ENCODE measurements at regions not wholly inside any gene's neighbourhood (a gene's known extent, or its start where the extent isn't known, plus 50 kb on each side); places are given as distances from the start of the nearest gene placed in this dataset.
"Not testable (repeated sequence)": the region's sequence is repeated elsewhere in the genome, so short reads cannot be mapped to it uniquely, and the experiment has no call there.

DNA sequence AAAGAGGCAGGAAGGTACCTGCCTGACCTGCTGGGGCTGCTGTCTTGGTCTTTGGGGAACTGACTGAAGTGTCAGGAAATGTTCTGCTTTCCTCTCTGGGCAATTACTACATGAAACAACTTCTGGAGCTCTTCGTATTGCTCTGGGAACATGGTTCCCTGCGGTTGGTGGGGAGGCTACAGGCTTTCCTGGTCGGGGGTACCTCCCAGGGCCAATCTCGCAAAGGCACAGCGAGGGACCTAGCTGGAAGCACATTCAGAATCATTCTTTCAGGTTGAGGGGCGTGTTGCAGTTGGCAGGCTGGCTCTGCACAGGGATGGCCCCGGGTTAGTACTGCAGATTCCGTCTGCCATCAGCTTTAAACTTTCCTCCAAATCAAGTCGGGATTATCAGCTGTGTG, 88.9 kb upstream of the RANBP3L start:
- DNase-seq (ENCODE audit: low read depth): no peak

- DNase-seq (ENCODE audit: low read depth): no peak
These were observed 90.5 kb upstream of the RANBP3L start for GRCh38 chr5:36392186-36392585.

GRCh38 chr5:36392818-36393217, 91.1 kb upstream of the RANBP3L start:
- no peak for DNase-seq (ENCODE audit: low read depth)

DNA sequence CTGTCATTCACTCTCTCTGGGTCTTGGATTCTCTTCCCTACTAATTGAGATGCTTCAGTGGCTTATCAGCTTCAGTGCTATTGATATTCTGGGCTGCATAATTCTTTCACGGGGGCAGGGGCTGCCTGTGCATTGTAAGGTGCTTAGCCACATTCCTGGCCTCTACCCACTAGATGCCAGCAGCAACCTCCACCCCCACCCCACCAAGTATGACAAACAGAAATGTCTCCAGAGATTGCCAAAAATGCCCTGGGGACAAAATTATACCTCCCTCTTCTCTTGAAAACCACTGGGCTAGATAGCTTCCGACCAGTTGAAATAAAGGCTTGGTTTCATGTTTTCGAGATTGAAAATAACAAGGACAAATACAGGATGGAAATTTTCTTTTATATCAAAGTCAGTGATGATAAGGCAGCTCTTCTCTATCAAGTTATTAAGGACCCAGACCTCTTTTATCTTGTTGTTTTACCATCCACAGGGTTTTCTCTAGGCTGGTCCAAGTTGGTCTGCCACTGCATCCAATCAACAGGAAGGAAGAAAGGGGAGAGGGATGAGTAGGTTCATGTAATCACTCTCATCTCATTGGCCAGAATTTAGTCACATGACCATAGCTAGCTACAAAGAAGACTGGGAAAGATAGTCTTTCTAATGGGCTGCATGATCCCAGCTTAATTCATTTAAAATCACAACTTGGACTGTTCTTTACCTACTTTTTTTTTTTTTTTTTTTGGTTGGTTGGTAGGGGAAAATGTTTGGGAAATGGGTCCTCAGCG, 92.1 kb upstream of the RANBP3L start:
- DNase-seq (ENCODE audit: low read depth): no peak

- DNase-seq (ENCODE audit: low read depth): no peak
These were observed 93.6 kb upstream of the RANBP3L start for GRCh38 chr5:36395260-36395659.

- DNase-seq (ENCODE audit: low read depth): not testable (repeated sequence)
These were observed 94.2 kb upstream of the RANBP3L start for GRCh38 chr5:36395947-36396346.

- no peak for DNase-seq (ENCODE audit: low read depth)
These were observed 94.9 kb upstream of the RANBP3L start for GRCh38 chr5:36396640-36397039.

DNA sequence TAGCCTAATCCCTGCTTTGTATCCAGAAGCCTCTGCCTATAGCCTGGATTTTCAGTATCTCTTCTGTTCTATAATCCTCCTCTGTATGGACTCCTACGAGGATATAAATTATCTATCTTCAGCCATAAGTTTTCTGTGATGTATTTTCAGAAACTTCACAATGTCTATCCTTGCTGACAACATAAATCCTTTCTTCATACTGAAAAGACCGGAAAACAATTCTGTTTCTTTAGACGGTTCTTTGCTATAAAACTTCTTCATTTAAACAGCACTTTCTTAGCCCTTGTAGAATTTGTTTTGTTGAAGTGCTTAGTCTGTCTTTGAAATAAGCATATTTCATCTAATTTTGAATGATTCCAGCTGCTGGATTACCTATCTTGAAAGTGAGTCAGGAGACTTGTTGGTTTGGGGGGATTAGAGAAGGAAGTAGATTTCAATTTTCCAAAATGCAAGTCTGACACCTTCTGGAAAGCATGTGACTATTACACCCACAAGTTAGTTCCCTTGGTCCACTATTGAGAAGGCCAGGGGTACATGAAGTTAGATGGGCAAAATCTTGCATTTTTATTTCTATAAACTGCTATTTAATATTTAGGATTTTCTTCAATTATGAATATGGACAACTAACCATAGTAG, 96.3 kb upstream of the RANBP3L start:
- no peak for DNase-seq (ENCODE audit: low read depth)

- DNase-seq (ENCODE audit: low read depth): no peak
These were observed 100.8 kb upstream of the RANBP3L start for GRCh38 chr5:36402512-36402906.

DNA sequence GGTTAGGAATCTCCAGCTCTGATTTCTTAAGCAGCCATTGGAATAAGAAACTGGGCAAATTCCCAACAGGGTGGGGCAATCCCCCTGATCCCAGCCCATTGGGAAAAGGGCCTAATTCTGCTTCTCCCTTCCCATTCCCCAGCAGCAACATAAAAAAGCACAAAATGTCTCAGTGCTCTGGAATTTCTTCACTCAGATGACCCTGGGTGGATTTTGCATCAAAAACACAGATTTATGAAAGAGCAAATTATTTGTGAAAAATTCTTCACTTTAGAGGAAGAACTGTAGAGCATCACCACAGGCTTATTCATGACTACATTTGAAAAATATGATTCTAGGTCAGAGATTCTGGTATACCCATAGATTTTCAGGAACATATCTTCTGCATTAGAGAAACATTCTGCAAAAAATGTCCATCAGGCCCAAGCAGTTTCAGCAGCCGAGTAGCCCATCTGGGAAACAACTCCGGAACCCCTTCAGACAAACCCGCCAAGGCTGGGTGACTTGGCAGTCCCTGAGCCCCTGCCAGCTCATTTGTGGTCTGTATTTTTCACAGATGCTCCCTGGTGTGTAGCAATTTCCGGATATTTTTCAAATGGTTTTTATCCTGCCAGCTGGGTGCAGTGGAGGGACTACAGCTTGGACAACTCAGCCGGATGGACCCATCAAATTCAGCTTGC, 102.1 kb upstream of the RANBP3L start:
- DNase-seq (ENCODE audit: low read depth): no peak

DNA sequence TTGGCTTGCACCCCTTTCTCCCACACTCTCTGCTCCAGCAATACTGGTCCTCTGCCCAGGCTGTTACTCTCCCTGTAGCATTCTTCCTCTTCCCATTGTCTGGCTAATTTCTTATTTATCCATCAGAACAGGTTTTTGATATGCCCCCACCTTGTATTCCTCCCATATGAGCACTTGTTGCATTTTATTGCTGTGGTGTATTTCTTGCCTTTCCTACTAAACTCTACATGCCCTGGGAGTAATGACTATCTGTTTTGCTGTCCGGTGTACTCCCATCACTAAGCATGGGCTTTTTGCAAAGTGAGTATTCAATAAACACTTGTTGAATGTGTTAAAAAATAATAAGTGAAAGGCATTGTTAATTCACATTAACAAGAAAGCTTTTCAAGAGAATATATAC, 104.3 kb upstream of the RANBP3L start:
- DNase-seq (ENCODE audit: low read depth): no peak

GRCh38 chr5:36407396-36407795, 105.7 kb upstream of the RANBP3L start:
- no peak for DNase-seq (ENCODE audit: low read depth)

DNA sequence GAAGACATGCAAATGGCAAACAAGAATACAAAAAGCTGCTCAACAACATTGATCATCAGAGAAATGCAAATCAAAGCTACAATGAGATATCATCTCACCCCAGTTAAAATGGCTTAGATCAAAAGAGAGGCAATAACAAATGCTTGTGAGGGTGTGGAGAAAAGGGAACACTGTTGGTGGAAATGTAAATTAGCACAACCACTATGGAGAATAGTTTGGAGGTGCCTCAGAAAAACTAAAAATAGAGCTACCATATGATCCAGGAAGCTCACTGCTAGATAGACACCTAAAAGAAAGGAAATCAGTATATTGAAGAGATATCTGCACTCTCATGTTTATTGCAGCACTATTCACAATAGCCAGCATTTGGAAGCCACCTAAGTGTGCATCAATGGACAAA, 108.0 kb upstream of the RANBP3L start:
- not testable (repeated sequence) for DNase-seq (ENCODE audit: low read depth)

DNA sequence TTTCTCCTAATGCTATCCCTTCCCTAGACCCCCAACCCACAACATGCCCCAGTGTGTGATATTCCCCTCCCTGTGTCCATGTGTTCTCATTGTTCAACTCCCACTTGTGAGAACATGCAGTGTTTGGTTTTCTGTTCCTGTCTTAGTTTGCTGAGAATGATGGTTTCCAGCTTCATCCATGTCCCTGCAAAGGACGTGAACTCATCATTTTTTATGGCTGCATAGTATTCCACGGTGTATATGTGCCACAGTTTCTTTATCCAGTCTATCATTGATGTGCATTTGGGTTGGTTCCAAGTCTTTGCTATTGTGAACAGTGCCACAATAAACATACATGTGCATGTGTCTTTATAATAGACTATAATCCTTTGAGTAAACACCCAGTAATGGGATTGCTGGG, 109.0 kb upstream of the RANBP3L start:
- not testable (repeated sequence) for DNase-seq (ENCODE audit: low read depth)

DNA sequence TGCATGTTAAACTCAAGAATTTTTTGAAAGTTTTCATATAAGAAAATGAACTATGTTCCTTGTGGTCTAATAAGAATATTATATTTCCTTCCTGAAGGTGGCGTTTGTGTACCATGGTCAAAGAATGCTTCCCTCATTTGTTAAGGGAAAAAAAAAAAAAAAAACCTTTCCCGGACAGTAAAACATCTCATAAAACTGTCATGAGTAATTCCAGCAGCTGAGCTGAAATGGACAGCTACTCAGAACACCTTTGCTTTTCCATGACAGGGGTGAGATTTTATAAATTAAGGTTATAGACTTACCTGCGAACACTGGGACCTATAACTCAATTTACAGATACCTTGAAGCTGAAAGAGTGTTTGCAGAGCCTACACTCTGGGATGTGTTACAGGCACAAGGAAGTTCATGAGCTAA, 113.2 kb upstream of the RANBP3L start:
- no peak for DNase-seq (ENCODE audit: low read depth)

- DNase-seq (ENCODE audit: low read depth): no peak
These were observed 114.9 kb upstream of the RANBP3L start for GRCh38 chr5:36416605-36417004.

DNA sequence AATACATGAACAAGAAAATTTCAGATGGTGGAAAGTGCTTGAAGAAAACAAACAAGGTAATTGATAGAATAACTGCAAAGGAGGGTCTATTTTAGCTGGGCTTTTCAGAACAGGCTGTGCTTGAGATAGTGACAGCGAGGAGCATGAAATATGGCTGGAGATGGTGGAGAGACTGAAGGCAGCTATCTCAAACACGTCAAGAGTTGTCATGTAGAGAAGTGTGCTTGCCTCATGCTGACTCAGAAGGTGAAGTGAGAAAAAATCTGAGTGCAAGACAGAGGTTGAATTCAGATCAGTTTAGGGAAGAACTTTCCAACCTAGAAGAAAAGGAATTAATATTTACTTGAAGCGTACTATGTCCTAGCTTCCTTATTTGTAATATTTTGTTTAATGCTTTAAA, 115.5 kb upstream of the RANBP3L start:
- DNase-seq (ENCODE audit: low read depth): no peak

DNA sequence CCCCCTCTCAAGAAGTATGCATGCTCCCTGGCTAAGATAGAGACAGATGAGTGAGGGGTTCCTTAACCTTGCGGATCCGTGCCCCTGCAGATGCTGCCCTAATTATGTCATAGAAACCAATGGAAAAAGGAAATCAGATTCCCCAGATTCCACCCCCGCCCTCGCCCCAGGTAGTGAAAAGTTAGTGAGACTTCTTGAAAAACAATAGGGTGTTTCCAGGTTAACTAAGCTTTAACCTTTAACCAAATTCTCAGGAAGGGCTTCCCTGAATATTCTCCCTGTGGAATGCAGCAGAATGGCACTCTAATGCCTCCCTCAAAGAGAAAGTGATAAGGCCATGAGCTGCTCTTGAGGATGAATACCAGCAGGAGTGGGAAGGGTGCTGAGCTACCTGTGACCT, 116.0 kb upstream of the RANBP3L start:
- DNase-seq (ENCODE audit: low read depth): no peak

DNA sequence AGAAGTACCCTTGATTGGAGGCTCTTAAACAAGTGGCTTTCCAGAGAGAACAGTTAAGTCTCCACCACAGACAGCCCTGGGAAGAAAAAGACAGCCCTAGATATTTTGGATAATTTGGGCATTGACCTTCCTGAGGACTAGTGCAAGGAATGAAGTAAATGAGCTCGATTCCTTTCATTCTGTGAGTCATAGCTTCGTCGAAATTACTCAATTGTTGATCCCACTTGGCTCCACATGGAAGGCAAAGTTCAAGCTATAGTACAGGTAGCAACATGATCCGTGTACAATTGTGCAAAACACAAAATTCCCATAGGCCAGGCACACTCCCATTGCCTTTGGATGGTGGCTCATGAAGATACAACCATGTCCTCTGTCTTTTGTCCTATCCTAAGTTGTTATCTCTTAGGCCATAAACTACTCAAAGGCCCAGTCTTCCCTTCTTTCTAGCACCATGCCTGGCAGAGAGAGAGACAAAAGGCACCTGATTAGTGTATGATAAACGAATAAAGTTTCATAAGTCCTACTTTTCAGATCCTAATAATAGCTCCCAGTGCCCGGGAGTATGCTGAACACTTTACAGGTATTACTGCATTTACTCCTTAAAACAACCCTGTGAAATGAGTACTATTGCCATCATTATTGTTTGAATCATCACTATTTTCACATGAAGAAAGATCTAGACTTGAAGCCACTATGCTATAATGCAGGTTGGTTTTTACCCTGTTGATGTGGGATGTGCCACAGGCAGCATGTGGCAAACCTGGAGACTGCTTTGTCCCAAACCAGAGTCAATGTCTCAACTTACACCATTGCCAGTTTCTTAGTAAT, 116.7 kb upstream of the RANBP3L start:
- DNase-seq (ENCODE audit: low read depth): no peak

GRCh38 chr5:36421256-36421655, 119.6 kb upstream of the RANBP3L start:
- no peak for DNase-seq (ENCODE audit: low read depth)

- DNase-seq (ENCODE audit: low read depth): no peak
These were observed 121.2 kb upstream of the RANBP3L start for GRCh38 chr5:36422952-36423351.

- DNase-seq (ENCODE audit: low read depth): no peak
These were observed 122.0 kb upstream of the RANBP3L start for GRCh38 chr5:36423578-36424307.
